ENCODE measurements at regions not wholly inside any gene's neighbourhood (a gene's known extent, or its start where the extent isn't known, plus 50 kb on each side); places are given as distances from the start of the nearest gene placed in this dataset.

DNA sequence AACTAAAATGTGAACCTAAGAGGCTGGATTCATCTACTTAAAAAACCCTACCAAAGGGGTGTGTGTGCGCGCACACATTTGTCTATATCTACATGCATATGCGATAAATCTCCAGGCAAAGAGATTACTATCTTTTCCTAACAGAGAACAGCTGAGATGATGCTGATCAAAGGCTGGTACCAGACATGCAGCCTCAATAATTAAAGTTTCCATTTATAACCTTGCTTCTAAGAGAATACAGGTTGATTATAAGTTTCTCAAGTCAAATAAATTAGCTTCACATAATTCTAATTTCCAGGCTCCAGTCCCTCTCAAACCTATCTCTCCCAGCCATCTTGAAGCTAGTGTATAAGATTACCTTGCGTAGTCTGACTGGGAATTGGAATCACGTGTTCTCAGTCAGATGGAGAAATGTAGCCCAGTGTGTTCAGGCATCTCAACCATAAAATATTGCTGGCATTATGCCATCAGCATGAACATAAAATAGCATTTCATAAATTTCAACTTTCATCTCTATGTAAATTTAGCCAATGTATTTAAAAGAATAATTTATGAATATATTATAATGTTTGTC, 1062.0 kb downstream of the XPNPEP1 start:
- no peak overlapping the region for H2AK5ac ChIP-seq (ENCODE audit: low read depth, low read length)
- H3K4ac ChIP-seq (ENCODE audit: low read depth, low read length) = no peak overlapping the region
- WGBS, 2 experiments (ENCODE audit: extremely low coverage in 2 of 2, insufficient read length in 1 of 2) = 100% methylated on average over 1 of the region's 5 CpGs; no CpG with 5 or more reads in 1 of the 2 experiments
- no peak overlapping the region for H2BK5ac ChIP-seq (ENCODE audit: low read depth, low read length, poor library complexity, severe bottlenecking)
- POLR2A ChIA-PET (ENCODE audit: unreplicated experiment) = no interaction called here
- no peak overlapping the region for H3K27ac ChIP-seq (ENCODE audit: insufficient read depth, low read length)
- H4K91ac ChIP-seq (ENCODE audit: insufficient read depth, low read depth, low read length) = no peak overlapping the region
- no peak overlapping the region for H4K5ac ChIP-seq (ENCODE audit: low read depth, low read length)
- H3K4me2 ChIP-seq (ENCODE audit: low read depth, low read length) = no peak overlapping the region
- no peak overlapping the region for H3K4me3 ChIP-seq (ENCODE audit: insufficient read depth, low read depth, low read length)
- dilution Hi-C loops (cut with HindIII; ENCODE audit: low sequenced_read_pairs, unreplicated experiment) (no loop called here), in situ Hi-C loops (cut with MboI; ENCODE audit: low sequenced_read_pairs) (no loop called here), intact Hi-C loops (cut with micrococcal nuclease) (no loop called here)
- H3K23ac ChIP-seq (ENCODE audit: low read depth, low read length) = no peak overlapping the region
- no peak overlapping the region for H3K9ac ChIP-seq (ENCODE audit: low read depth, low read length)
- no peak overlapping the region for H3K14ac ChIP-seq (replicated peaks; ENCODE audit: low read depth, low read length)
- no peak overlapping the region for H2AFZ ChIP-seq (replicated peaks; ENCODE audit: low read length, poor library complexity)
- DNase-seq (no peak), ATAC-seq (ENCODE audit: low read depth) (no peak)
- H3K79me1 ChIP-seq (ENCODE audit: low read depth in 1 of 2, low read length in 2 of 2) = no peaks in the 10 kb centered on the region
- no peaks in the 10 kb centered on the region for H4K20me1 ChIP-seq (ENCODE audit: insufficient read depth, low read length)
- H2BK120ac ChIP-seq (ENCODE audit: low read depth, low read length) = no peak overlapping the region
- no peak overlapping the region for H3K18ac ChIP-seq (ENCODE audit: low read depth, low read length)
- BruUV-seq (replicated peaks) = no TSS peak
- H3K4me1 ChIP-seq (ENCODE audit: control insufficient read depth, insufficient read depth, low read length) = no peaks in the 10 kb centered on the region; the same call in 1 of the 2 replicates
- H3K56ac ChIP-seq (ENCODE audit: extremely low read depth, insufficient read depth, low read length) = no peak overlapping the region
- H3K27me3 ChIP-seq (ENCODE audit: control insufficient read depth, insufficient read depth, low read length) = no peaks in the 10 kb centered on the region
- no peaks in the 10 kb centered on the region for H3K9me3 ChIP-seq (ENCODE audit: control insufficient read depth, insufficient read depth, low read length)
- TF ChIP-seq CEBPB (IDR thresholded peaks at IDR 0.05; ENCODE audit: low read depth, low read length) (no peak), POLR2A (IDR thresholded peaks at IDR 0.05; ENCODE audit: low read depth, low read length) (no peak), MAFK (IDR thresholded peaks at IDR 0.05; ENCODE audit: low read depth, low read length) (no peak), NFE2L2 (IDR thresholded peaks at IDR 0.05; ENCODE audit: low read depth, low read length) (no peak), BHLHE40 (IDR thresholded peaks at IDR 0.05; ENCODE audit: low read depth, low read length) (no peak), RFX5 (IDR thresholded peaks at IDR 0.05; ENCODE audit: low read depth, low read length) (no peak), SMC3 (IDR thresholded peaks at IDR 0.05; ENCODE audit: low read depth, low read length) (no peak), MXI1 (IDR thresholded peaks at IDR 0.05; ENCODE audit: borderline replicate concordance, low read depth, low read length) (no peak), MAZ (IDR thresholded peaks at IDR 0.05; ENCODE audit: borderline replicate concordance, low read depth, low read length) (no peak), RCOR1 (IDR thresholded peaks at IDR 0.05; ENCODE audit: insufficient replicate concordance, low read length) (no peak), FOS (IDR thresholded peaks at IDR 0.05; ENCODE audit: low read depth, low read length) (no peak), CHD1 (IDR thresholded peaks at IDR 0.05; ENCODE audit: low read depth, low read length) (no peak), RAD21 (IDR thresholded peaks at IDR 0.05; ENCODE audit: low read length) (no peak)
- TF ChIP-seq, protein P1, sequence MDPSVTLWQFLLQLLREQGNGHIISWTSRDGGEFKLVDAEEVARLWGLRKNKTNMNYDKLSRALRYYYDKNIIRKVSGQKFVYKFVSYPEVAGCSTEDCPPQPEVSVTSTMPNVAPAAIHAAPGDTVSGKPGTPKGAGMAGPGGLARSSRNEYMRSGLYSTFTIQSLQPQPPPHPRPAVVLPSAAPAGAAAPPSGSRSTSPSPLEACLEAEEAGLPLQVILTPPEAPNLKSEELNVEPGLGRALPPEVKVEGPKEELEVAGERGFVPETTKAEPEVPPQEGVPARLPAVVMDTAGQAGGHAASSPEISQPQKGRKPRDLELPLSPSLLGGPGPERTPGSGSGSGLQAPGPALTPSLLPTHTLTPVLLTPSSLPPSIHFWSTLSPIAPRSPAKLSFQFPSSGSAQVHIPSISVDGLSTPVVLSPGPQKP (IDR thresholded peaks at IDR 0.05; ENCODE audit: borderline replicate concordance, low read depth, low read length) = no peak
- TF ChIP-seq, protein P2, sequence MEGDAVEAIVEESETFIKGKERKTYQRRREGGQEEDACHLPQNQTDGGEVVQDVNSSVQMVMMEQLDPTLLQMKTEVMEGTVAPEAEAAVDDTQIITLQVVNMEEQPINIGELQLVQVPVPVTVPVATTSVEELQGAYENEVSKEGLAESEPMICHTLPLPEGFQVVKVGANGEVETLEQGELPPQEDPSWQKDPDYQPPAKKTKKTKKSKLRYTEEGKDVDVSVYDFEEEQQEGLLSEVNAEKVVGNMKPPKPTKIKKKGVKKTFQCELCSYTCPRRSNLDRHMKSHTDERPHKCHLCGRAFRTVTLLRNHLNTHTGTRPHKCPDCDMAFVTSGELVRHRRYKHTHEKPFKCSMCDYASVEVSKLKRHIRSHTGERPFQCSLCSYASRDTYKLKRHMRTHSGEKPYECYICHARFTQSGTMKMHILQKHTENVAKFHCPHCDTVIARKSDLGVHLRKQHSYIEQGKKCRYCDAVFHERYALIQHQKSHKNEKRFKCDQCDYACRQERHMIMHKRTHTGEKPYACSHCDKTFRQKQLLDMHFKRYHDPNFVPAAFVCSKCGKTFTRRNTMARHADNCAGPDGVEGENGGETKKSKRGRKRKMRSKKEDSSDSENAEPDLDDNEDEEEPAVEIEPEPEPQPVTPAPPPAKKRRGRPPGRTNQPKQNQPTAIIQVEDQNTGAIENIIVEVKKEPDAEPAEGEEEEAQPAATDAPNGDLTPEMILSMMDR (conservative IDR thresholded peaks at IDR 0.05; ENCODE audit: low read depth, low read length) = no peak
- CTCF ChIA-PET = no interaction called here
- no peaks in the 10 kb centered on the region for H3K9me1 ChIP-seq (ENCODE audit: insufficient read depth, low read length)
- no peaks in the 10 kb centered on the region for H3K36me3 ChIP-seq (ENCODE audit: control insufficient read depth, insufficient read depth, low read length)
- no peak overlapping the region for H4K8ac ChIP-seq (ENCODE audit: low read depth in 2 of 2, low read length in 2 of 2)
- H2BK20ac ChIP-seq (ENCODE audit: low read depth, low read length) = no peak overlapping the region
- H2BK15ac ChIP-seq (ENCODE audit: low read depth, low read length) = no peak overlapping the region
- H2AK9ac ChIP-seq (replicated peaks; ENCODE audit: low read depth, low read length, poor library complexity) = no peak overlapping the region

All from IMR-90 (cell line).